NCI-H146 treated with DMSO at 0.1 percent for 48 hours (cell line): ENCODE measurements at regions not wholly inside any gene's neighbourhood (a gene's known extent, or its start where the extent isn't known, plus 50 kb on each side); places are given as distances from the start of the nearest gene placed in this dataset.
A peak's percentile ranks its signal among the peaks of the same experiment; 100 is the strongest.
"Not testable (repeated sequence)": the region's sequence is repeated elsewhere in the genome, so short reads cannot be mapped to it uniquely, and the experiment has no call there.

Experiments used
- DNase-seq: peaks from one replicate; lab custom pipeline; 2025; ENCODE audit not compliant: unreplicated experiment; lab: John Stamatoyannopoulos, UW

- no peak for DNase-seq
Measured at GRCh38 chr1:201636097-201636496, 97.2 kb downstream of the NAV1 start.

- DNase-seq = no peak
Measured at GRCh38 chr1:201636510-201636971, 97.6 kb downstream of the NAV1 start.

GRCh38 chr1:201637282-201638079 is 98.6 kb downstream of the NAV1 start:
- DNase-seq = no peak

- no peak for DNase-seq
Measured at GRCh38 chr1:201639391-201639790, 100.5 kb downstream of the NAV1 start.

- DNase-seq = no peak
Measured at GRCh38 chr1:201639826-201640225, 100.9 kb downstream of the NAV1 start.

GRCh38 chr1:201640624-201641023 is 101.7 kb downstream of the NAV1 start:
- no peak for DNase-seq

- DNase-seq = no peak
Measured at GRCh38 chr1:201641524-201642253, 102.8 kb downstream of the NAV1 start.

- DNase-seq = no peak
Measured at GRCh38 chr1:201643835-201644104, 104.8 kb downstream of the NAV1 start.

- DNase-seq = no peak
Measured at GRCh38 chr1:201644197-201644596, 105.3 kb downstream of the NAV1 start.

GRCh38 chr1:201645000-201645399 is 106.1 kb downstream of the NAV1 start:
- not testable (repeated sequence) for DNase-seq

- DNase-seq = no peak
Measured at GRCh38 chr1:201645956-201646355, 107.0 kb downstream of the NAV1 start.

GRCh38 chr1:201646411-201647022 is 107.6 kb downstream of the NAV1 start:
- DNase-seq = no peak

GRCh38 chr1:201647094-201647493 is 108.2 kb downstream of the NAV1 start:
- no peak for DNase-seq

GRCh38 chr1:201647722-201648065 is 108.8 kb downstream of the NAV1 start:
- DNase-seq = no peak

- DNase-seq = peak; percentile 67
Measured at GRCh38 chr1:201648066-201648906, 109.4 kb downstream of the NAV1 start.

GRCh38 chr1:201648907-201649721 is 110.2 kb downstream of the NAV1 start:
- peak; percentile 45 for DNase-seq

GRCh38 chr1:201649761-201650622 is 111.1 kb downstream of the NAV1 start:
- peak; percentile 48 for DNase-seq

GRCh38 chr1:201650623-201650933 is 111.7 kb downstream of the NAV1 start:
- no peak for DNase-seq

GRCh38 chr1:201652181-201652580 is 113.3 kb downstream of the NAV1 start:
- no peak for DNase-seq

GRCh38 chr1:201653233-201653632 is 114.3 kb downstream of the NAV1 start:
- no peak for DNase-seq
